K562 (cell line): ENCODE measurements at regions not wholly inside any gene's neighbourhood (a gene's known extent, or its start where the extent isn't known, plus 50 kb on each side); places are given as distances from the start of the nearest gene placed in this dataset.

Experiments used
- ATAC-seq: fragments of 200-7000 bp; cut with Tn5 transposase; 3 replicates; pipeline ENCODE4 v1.9.1; 2020; ENCODE audit warnings: moderate library complexity
- BruUV-seq: library from RNA; stranded (reverse); fragments of 400-500 nt; replicated peaks from 2 replicates; lab custom pipeline; 2021; lab: Mats Ljungman, UMichigan
- CTCF ChIA-PET: fragments of 300-600 bp; formaldehyde crosslinking; extraction: SDS; loops from one replicate; lab custom pipeline; 2021; ENCODE audit warnings: low intra/inter-chr PET ratio; lab: Yijun Ruan, JAX
- POLR2A ChIA-PET: fragments of 300-600, 350-650 bp; sonication (Branson Sonifier 250); formaldehyde crosslinking; extraction: SDS; loops from one replicate; lab custom pipeline; 2021; ENCODE audit warnings: antibody characterized with exemption, inconsistent platforms; lab: Yijun Ruan, JAX
- DNase-seq, 4 experiments: peaks; one replicate each; pipeline versions ENCODE4 v3.0.0 to v3.0.0-alpha.2; 2011 to 2018; ENCODE audit warnings: low spot score in 3 of 4, mixed read lengths in 3 of 4; ENCODE audit errors: extremely low read depth in 1 of 4
- FAIRE-seq: peaks from 2 replicates; lab custom pipeline; 2011; peaks lifted over from hg19 to GRCh38; lab: Jason Lieb, UNC
- H2AFZ ChIP-seq: 2 replicates; pipeline ENCODE4 v1.6.0; 2011; ENCODE audit warnings: low read depth, low read length, control low read depth, inconsistent platforms
- H3K27ac ChIP-seq: fragments of 200-600 bp; 3 replicates; pipeline ENCODE4 v1.8.0; 2011; ENCODE audit warnings: low read depth, mild to moderate bottlenecking, control low read depth, inconsistent platforms, low read length, moderate library complexity, mixed read lengths; ENCODE audit errors: extremely low read depth
- H3K27me3 ChIP-seq, 2 experiments: fragments of 300-600 bp in 1 of 2; 2 replicates in 1 of 2; 3 replicates in 1 of 2; pipeline versions ENCODE4 v1.6.0 to v1.8.0; 2011; ENCODE audit warnings: inconsistent platforms in 2 of 2, low read length in 2 of 2, mild to moderate bottlenecking in 1 of 2, mixed read lengths in 1 of 2, moderate library complexity in 1 of 2; ENCODE audit not compliant: control insufficient read depth in 2 of 2, insufficient read depth in 2 of 2
- H3K36me3 ChIP-seq: fragments of 300-600 bp; 3 replicates; pipeline ENCODE4 v1.8.0; 2011; ENCODE audit warnings: mild to moderate bottlenecking, low read length, inconsistent platforms; ENCODE audit not compliant: control insufficient read depth, insufficient read depth
- H3K4me1 ChIP-seq, 2 experiments: fragments of 200-600 bp in 1 of 2; replicated peaks in 1 of 2; 2 replicates in 1 of 2; 3 replicates in 1 of 2; pipeline versions ENCODE4 v1.5.1 to v1.8.0; 2011; ENCODE audit warnings: inconsistent platforms in 2 of 2, low read length in 2 of 2, mild to moderate bottlenecking in 1 of 2, mixed read lengths in 1 of 2, moderate library complexity in 1 of 2; ENCODE audit not compliant: control insufficient read depth in 2 of 2, insufficient read depth in 2 of 2
- H3K4me2 ChIP-seq: 2 replicates; pipeline ENCODE4 v1.6.1; 2011; ENCODE audit warnings: low read length, control low read depth, inconsistent platforms, mixed read lengths; ENCODE audit not compliant: insufficient read depth
- H3K4me3 ChIP-seq: fragments of 200-600 bp; sonication (generic), shearing (Covaris generic); 2 replicates; pipeline ENCODE4 v1.5.1; 2016; ENCODE audit warnings: control low read depth, inconsistent platforms
- H3K79me2 ChIP-seq: fragments of 200-600 bp; 3 replicates; pipeline ENCODE4 v1.8.0; 2011; ENCODE audit warnings: low read length, inconsistent platforms; ENCODE audit not compliant: control insufficient read depth, insufficient read depth
- H3K9ac ChIP-seq, 2 experiments: 2 replicates each; pipeline versions ENCODE4 v1.6.0 to v1.6.1; 2011; ENCODE audit warnings: low read depth in 2 of 2, low read length in 2 of 2, control low read depth in 1 of 2, inconsistent platforms in 1 of 2, mild to moderate bottlenecking in 1 of 2, mixed read lengths in 1 of 2; ENCODE audit not compliant: insufficient read depth in 1 of 2
- H3K9me1 ChIP-seq: one replicate; pipeline ENCODE4 v1.6.0; 2011; ENCODE audit warnings: inconsistent platforms, mild to moderate bottlenecking, low read length, moderate library complexity; ENCODE audit not compliant: control insufficient read depth, insufficient read depth
- H3K9me3 ChIP-seq: replicated peaks from 2 replicates; pipeline ENCODE4 v1.5.1; 2011; ENCODE audit warnings: low read depth, low read length, inconsistent platforms; ENCODE audit not compliant: control insufficient read depth, insufficient read depth
- H4K20me1 ChIP-seq: replicated peaks from 2 replicates; pipeline ENCODE4 v1.6.1; 2011; ENCODE audit warnings: low read length, inconsistent platforms, mixed read lengths; ENCODE audit not compliant: control insufficient read depth, insufficient read depth
- BRCA1 ChIP-seq, 2 experiments: fragments of 450-650 bp in 1 of 2; sonication (generic) in 1 of 2; formaldehyde crosslinking in 1 of 2; IDR thresholded peaks; 2 replicates each; pipeline versions ENCODE4 v1.5.0 to v1.6.1; 2017 to 2020; ENCODE audit warnings: mild to moderate bottlenecking in 1 of 2, missing genetic modification reagents in 1 of 2
- CTCF ChIP-seq, 3 experiments: IDR thresholded peaks in 2 of 3; conservative IDR thresholded peaks in 1 of 3; 2 replicates each; pipeline ENCODE4 v1.5.1; 2011 to 2012; ENCODE audit warnings: low read length in 3 of 3, mild to moderate bottlenecking in 3 of 3, control low read depth in 2 of 3, improper control_type of control experiment in 1 of 3, inconsistent platforms in 1 of 3, low read depth in 1 of 3, mixed read lengths in 1 of 3, moderate library complexity in 1 of 3; ENCODE audit not compliant: insufficient read depth in 2 of 3
- DEAF1 ChIP-seq: fragments of 450-650 bp; formaldehyde crosslinking; IDR thresholded peaks from 2 replicates; pipeline ENCODE4 v1.4.0; 2020; ENCODE audit warnings: mild to moderate bottlenecking, moderate library complexity
- EP300 ChIP-seq: IDR thresholded peaks from 2 replicates; pipeline ENCODE4 v1.6.1; 2012; ENCODE audit warnings: low read length, improper control_type of control experiment
- ETS1 ChIP-seq: conservative IDR thresholded peaks from 2 replicates; pipeline ENCODE4 v1.6.1; 2011; ENCODE audit warnings: low read depth, mild to moderate bottlenecking, low read length; ENCODE audit not compliant: control insufficient read depth
- FOXJ3 ChIP-seq: sonication (generic); formaldehyde crosslinking; IDR thresholded peaks from 2 replicates; pipeline ENCODE4 v1.4.0; 2020; ENCODE audit warnings: mild to moderate bottlenecking, missing genetic modification reagents
- MXD1 ChIP-seq: fragments of 250-450 bp; sonication (Bioruptor Pico); IDR thresholded peaks from 2 replicates; pipeline ENCODE4 v1.8.0; 2021; ENCODE audit warnings: borderline replicate concordance, mild to moderate bottlenecking, moderate library complexity; ENCODE audit not compliant: poor library complexity, severe bottlenecking
- PPARD ChIP-seq: fragments of 250-450 bp; sonication (Bioruptor Pico); IDR thresholded peaks from 2 replicates; pipeline ENCODE4 v1.8.0; 2022; ENCODE audit warnings: inconsistent platforms, mild to moderate bottlenecking, moderate library complexity
- RAD21 ChIP-seq, 2 experiments: fragments of 250-450 bp in 1 of 2; fragments of 450-650 bp in 1 of 2; sonication (Bioruptor Pico) in 1 of 2; formaldehyde crosslinking in 1 of 2; IDR thresholded peaks in 1 of 2; conservative IDR thresholded peaks in 1 of 2; 2 replicates each; pipeline versions ENCODE4 v1.4.0 to v1.8.0; 2020 to 2022; ENCODE audit warnings: mild to moderate bottlenecking in 2 of 2, moderate library complexity in 1 of 2
- SMC3 ChIP-seq: conservative IDR thresholded peaks from 2 replicates; pipeline ENCODE4 v1.6.1; 2011; ENCODE audit warnings: low read depth, low read length, improper control_type of control experiment; ENCODE audit not compliant: insufficient read depth
- ZBTB33 ChIP-seq: sonication (generic); formaldehyde crosslinking; IDR thresholded peaks from 2 replicates; pipeline ENCODE4 v1.8.1; 2023; ENCODE audit warnings: mild to moderate bottlenecking, missing genetic modification reagents
- ZBTB7A ChIP-seq: IDR thresholded peaks from 2 replicates; pipeline ENCODE4 v1.6.1; 2011; ENCODE audit warnings: low read depth, mild to moderate bottlenecking, low read length, moderate library complexity, borderline replicate concordance; ENCODE audit not compliant: control insufficient read depth
- ZNF644 ChIP-seq: fragments of 200-800 bp; sonication (Bioruptor generic); IDR thresholded peaks from 2 replicates; pipeline ENCODE4 v1.6.1; 2016; ENCODE audit warnings: low read depth, missing genetic modification characterization, missing compliant biosample characterization
- WGBS: fragments of 100-300 bp; shearing (Covaris generic); methylation state at CpG from one replicate; pipeline ENCODE4 v1.1.6; 2016; ENCODE audit warnings: low coverage, mixed read lengths; ENCODE audit not compliant: insufficient coverage; ENCODE audit errors: missing lambda C conversion rate; 5-methylcytosine and 5-hydroxymethylcytosine counted together
- in situ Hi-C: fragments of 300-500 bp; cut with MboI; formaldehyde crosslinking; loops from 4 replicates; pipeline ENCODE4 v1.15.0; 2018; ENCODE audit warnings: inconsistent platforms, mixed read lengths
- intact Hi-C: fragments of 100-400 bp; cut with micrococcal nuclease; formaldehyde crosslinking; loops from 2 replicates; pipeline ENCODE4 v1.14.2; 2022

GRCh38 chr2:23312996-23313606 lies 71.9 kb upstream of the KLHL29 start:
- no peak overlapping the region for H3K4me3 ChIP-seq
- no peaks in the 10 kb centered on the region for H3K36me3 ChIP-seq
- H3K27ac ChIP-seq: no peak overlapping the region
- H4K20me1 ChIP-seq: no peaks in the 10 kb centered on the region
- no peaks in the 10 kb centered on the region for H3K79me2 ChIP-seq
- ChIA-PET CTCF (interaction anchor here (0.6 kb wide), 1 partner anchor 114 kb away, joined by 3 read pairs; no protein-coding TSS in a partner anchor), POLR2A (no interaction called here)
- DNase-seq (peak; percentile 51 to 75 (median 70)), FAIRE-seq (peak; percentile 89), ATAC-seq (peak; percentile 98)
- H3K4me1 ChIP-seq: no peaks in the 10 kb centered on the region
- in situ Hi-C loops: no loop called here
- H3K9me3 ChIP-seq: no peaks in the 10 kb centered on the region
- peaks cover 0 to 4% of the 10 kb centered on the region in 2 experiments; a peak in 3 of 5 replicates for H3K27me3 ChIP-seq
- no peak overlapping the region for H3K9ac ChIP-seq
- H2AFZ ChIP-seq: no peak overlapping the region
- 5% methylated on average over 10 of the region's 10 CpGs for WGBS
- H3K4me2 ChIP-seq: no peak overlapping the region
- H3K9me1 ChIP-seq: no peaks in the 10 kb centered on the region
- no TSS peak for BruUV-seq
- intact Hi-C loops: no loop called here
- TF ChIP-seq BRCA1 (IDR thresholded peaks at IDR 0.05) (no peak), BRCA1 (CRISPR knock-in tag; IDR thresholded peaks at IDR 0.05) (no peak), ZBTB7A (peak; percentile 66; the same call in 1 of the 2 replicates), FOXJ3 (CRISPR knock-in tag) (no peak), ETS1 (no peak), MXD1 (CRISPR knock-in tag) (no peak), DEAF1 (CRISPR knock-in tag) (no peak), PPARD (CRISPR knock-in tag) (no peak), EP300 (no peak), SMC3 (peak; percentile 35; the same call in 1 of the 2 replicates), ZNF644 (no peak), ZBTB33 (no peak), RAD21 (CRISPR knock-in tag; conservative IDR thresholded peaks at IDR 0.05 in 1 of 2, IDR thresholded peaks at IDR 0.05 in 1 of 2) (peak; percentile 20 to 50; a peak in 3 of 4 replicates), CTCF (IDR thresholded peaks at IDR 0.05 in 2 of 3, conservative IDR thresholded peaks at IDR 0.05 in 1 of 3; ENCODE audit: insufficient read depth in 2 of 3, low read depth in 1 of 3, low read length in 3 of 3) (peak; percentile 68 to 85 (median 72))
